ENCODE measurements at regions not wholly inside any gene's neighbourhood (a gene's known extent, or its start where the extent isn't known, plus 50 kb on each side); places are given as distances from the start of the nearest gene placed in this dataset.

GRCh38 chr4:110963662-110964280, 340.9 kb upstream of the PITX2 start:
- DNase-seq: no peak

- peak; percentile 51 for DNase-seq
These were observed 345.1 kb upstream of the PITX2 start for GRCh38 chr4:110967936-110968335.

- peak; percentile 40 for DNase-seq
These were observed 347.8 kb upstream of the PITX2 start for GRCh38 chr4:110970642-110971041.

GRCh38 chr4:110975338-110975737, 352.5 kb upstream of the PITX2 start:
- peak; percentile 20 for DNase-seq

GRCh38 chr4:110977554-110977953, 354.7 kb upstream of the PITX2 start:
- DNase-seq: peak; percentile 10

GRCh38 chr4:110978761-110979160, 355.9 kb upstream of the PITX2 start:
- DNase-seq: no peak

- peak; percentile 49 for DNase-seq
These were observed 359.6 kb upstream of the PITX2 start for GRCh38 chr4:110982486-110982885.

- no peak for DNase-seq
These were observed 365.8 kb upstream of the PITX2 start for GRCh38 chr4:110988722-110989121.

GRCh38 chr4:110989125-110989524, 366.2 kb upstream of the PITX2 start:
- DNase-seq: peak; percentile 8

GRCh38 chr4:110994781-110995180, 371.9 kb upstream of the PITX2 start:
- no peak for DNase-seq

GRCh38 chr4:110998320-110998719, 375.4 kb upstream of the PITX2 start:
- DNase-seq: peak; percentile 55

- DNase-seq: no peak
These were observed 388.6 kb upstream of the PITX2 start for GRCh38 chr4:111011458-111011857.

GRCh38 chr4:111013846-111014245, 391.0 kb upstream of the PITX2 start:
- DNase-seq: no peak

- no peak for DNase-seq
These were observed 391.7 kb upstream of the PITX2 start for GRCh38 chr4:111014537-111014936.

GRCh38 chr4:111016416-111016815, 393.5 kb upstream of the PITX2 start:
- no peak for DNase-seq

GRCh38 chr4:111018216-111018615, 395.3 kb upstream of the PITX2 start:
- DNase-seq: no peak

- no peak for DNase-seq
These were observed 397.6 kb upstream of the PITX2 start for GRCh38 chr4:111020476-111020875.

- no peak for DNase-seq
These were observed 398.1 kb upstream of the PITX2 start for GRCh38 chr4:111020961-111021360.

- no peak for DNase-seq
These were observed 399.9 kb upstream of the PITX2 start for GRCh38 chr4:111022758-111023157.

- peak; percentile 99 for DNase-seq
These were observed 404.6 kb upstream of the PITX2 start for GRCh38 chr4:111027526-111027925.

GRCh38 chr4:111028795-111029194, 405.9 kb upstream of the PITX2 start:
- peak; percentile 8 for DNase-seq

GRCh38 chr4:111031001-111031579, 408.2 kb upstream of the PITX2 start:
- DNase-seq: peak; percentile 75

GRCh38 chr4:111031596-111031995, 408.7 kb upstream of the PITX2 start:
- peak; percentile 71 for DNase-seq

GRCh38 chr4:111037591-111038360, 414.9 kb upstream of the PITX2 start:
- DNase-seq: no peak

All from fibroblast of skin of abdomen (primary cell).